Head of caudate nucleus (tissue), 42 donors: ENCODE measurements at regions not wholly inside any gene's neighbourhood (a gene's known extent, or its start where the extent isn't known, plus 50 kb on each side); places are given as distances from the start of the nearest gene placed in this dataset.
"Not testable (repeated sequence)": the region's sequence is repeated elsewhere in the genome, so short reads cannot be mapped to it uniquely, and the experiment has no call there.

Source experiments
- DNase-seq, 42 donors: peaks; one replicate each; pipeline versions ENCODE4 v3.0.0 to v3.0.0-alpha.2; 2020 to 2021; ENCODE audit warnings: mixed read lengths in 7 of 42
- intact Hi-C: fragments of 100-400 bp; cut with DNase I; formaldehyde crosslinking; loops from one replicate; pipeline ENCODE4 v1.15.0; 2022

DNA sequence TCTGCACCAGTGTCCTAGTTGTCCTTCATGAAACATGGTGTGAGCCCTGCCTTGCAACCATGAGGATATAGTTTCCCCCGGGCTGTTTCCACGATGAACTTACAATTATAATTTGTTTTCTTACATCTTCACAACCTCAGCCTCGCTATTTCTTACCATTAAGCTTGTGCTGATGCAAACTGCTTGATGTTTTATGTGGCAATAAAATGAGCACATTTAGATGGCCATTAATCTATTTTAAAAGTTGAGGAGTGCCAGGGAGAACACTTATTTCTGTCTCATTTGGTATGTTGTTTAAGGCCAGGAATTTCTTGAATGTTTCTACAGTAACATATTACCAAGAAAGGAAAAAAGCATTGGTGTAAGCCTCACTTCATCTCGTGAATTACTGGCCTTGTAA, 214.5 kb upstream of the SLC8A1 start:
- DNase-seq: no peak
- intact Hi-C loops: no loop called here

- DNase-seq: no peak
- intact Hi-C loops: no loop called here
These were observed 216.5 kb upstream of the SLC8A1 start for GRCh38 chr2:40668425-40668824.

GRCh38 chr2:40676134-40676790, 224.4 kb upstream of the SLC8A1 start:
- intact Hi-C loops, DNase-seq: not testable (repeated sequence)

- no peak for DNase-seq
- intact Hi-C loops: no loop called here
These were observed 228.7 kb upstream of the SLC8A1 start for GRCh38 chr2:40680547-40680946.

DNA sequence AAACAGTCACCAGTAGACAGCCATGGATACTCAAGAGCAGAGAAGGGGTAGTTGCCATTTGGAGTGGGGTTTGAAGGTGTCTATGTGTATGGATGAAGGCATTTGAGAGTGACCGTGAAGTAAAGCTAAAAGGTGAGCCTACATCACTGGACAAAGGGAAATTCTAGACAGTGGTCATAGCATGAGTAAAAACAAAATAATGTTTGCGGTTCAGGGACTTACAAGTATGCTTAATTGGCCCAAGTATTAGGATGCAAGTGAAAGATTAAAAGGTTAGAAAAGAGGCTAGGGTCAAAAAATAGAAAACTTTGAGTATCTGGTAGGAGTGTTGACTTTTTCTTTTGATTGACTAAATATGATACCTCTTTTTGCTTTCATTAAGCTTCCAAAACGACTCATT, 238.1 kb upstream of the SLC8A1 start:
- intact Hi-C loops: no loop called here
- no peak for DNase-seq

- intact Hi-C loops: no loop called here
These were observed 238.6 kb upstream of the SLC8A1 start for GRCh38 chr2:40690525-40690924.

DNA sequence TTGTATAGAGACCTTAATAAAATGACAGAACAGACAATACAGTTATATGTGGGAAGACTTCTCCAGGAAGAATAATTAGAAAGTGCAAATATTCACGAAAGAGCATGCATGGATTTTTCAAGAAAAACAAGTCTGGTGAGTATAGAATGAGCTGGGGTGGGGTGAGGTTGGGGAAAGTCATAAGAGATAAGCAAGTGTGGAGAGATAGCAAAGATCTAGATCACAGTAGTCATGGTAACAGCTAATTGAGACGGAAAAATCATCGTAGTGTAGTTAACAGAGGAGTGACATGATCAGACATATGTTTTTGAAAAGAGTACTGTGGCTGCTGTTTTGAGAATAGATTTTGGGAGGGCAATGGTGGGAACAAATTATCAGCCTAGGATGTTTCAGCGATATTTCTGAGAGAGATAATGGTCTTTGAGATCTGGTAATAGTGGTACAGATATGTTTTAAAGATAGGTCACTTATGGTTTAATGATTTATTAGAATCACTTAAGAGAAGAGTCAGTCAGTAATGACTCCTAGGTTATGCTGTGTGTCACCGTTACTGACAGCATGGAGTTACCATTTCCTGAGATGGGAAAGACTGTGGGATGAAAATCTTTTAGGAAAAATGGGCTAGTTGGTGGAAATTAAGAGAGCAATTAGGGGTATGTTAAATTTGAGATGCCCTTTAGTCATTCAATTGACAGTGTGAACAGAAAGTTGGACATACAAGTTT, 248.5 kb upstream of the SLC8A1 start:
- intact Hi-C loops: no loop called here
- DNase-seq: no peak

More at GRCh38 chr2:40690525-40690924, 238.6 kb upstream of the SLC8A1 start:
- DNase-seq: peak in 1 of 42 donors; percentile 38

- DNase-seq, intact Hi-C loops: not testable (repeated sequence)
These were observed 260.5 kb upstream of the SLC8A1 start for GRCh38 chr2:40712197-40712894.

DNA sequence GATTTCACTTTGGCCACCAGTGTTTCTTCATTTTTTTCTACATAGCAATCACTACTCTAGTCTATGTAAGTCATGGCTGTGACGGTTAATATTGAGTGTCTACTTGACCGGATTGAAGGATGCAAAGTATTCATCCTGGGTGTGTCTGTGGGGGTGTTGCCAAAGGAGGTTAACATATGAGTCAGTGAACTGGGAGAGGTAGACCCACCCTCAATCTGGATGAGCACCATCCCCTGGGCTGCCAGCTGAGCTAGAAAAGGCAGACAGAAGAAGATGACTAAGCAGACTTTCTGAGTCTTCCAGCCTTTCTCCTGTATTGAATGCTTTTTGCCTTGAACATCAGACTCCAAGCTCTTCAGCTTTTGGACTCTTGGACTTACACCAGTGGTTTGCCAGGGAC, 265.0 kb upstream of the SLC8A1 start:
- intact Hi-C loops: no loop called here
- no peak for DNase-seq

DNA sequence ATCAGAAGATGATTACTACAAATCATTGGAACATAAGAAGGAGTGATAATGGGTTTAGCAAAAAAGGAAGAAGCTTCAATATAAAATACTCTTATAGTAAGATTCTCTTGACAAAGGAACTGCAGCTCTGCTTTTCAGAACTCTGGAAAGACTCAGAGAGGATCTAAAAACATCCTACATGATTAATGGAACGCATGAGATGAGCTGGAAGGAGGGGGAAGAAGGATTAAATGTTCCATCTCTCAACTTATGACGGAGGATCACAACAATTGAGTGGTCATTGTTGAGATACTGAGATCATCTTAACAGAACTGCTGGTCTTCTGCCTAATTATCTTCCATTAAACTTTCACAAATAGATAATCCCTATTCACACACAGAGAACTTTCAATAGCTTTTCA, 267.5 kb upstream of the SLC8A1 start:
- intact Hi-C loops: no loop called here
- DNase-seq: no peak

DNA sequence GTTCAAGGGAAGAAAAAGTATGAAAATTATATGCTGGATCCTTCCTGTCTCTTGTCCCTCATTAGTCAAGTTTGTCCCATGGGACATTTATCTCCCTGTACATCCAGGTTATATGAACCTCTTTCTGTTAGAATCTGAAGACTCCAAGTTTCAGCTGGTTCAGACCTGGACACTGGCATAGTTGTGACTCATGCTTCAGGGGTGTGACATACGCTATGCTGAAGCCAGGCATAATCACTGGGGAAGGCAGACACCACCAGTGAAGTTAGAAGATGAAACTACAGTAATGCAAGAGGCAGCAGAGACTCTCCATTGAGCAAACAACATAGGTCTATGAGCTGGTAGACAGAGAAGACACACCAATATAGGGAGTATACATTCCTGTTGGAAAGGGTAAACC, 269.7 kb upstream of the SLC8A1 start:
- no peak for DNase-seq
- intact Hi-C loops: no loop called here

DNA sequence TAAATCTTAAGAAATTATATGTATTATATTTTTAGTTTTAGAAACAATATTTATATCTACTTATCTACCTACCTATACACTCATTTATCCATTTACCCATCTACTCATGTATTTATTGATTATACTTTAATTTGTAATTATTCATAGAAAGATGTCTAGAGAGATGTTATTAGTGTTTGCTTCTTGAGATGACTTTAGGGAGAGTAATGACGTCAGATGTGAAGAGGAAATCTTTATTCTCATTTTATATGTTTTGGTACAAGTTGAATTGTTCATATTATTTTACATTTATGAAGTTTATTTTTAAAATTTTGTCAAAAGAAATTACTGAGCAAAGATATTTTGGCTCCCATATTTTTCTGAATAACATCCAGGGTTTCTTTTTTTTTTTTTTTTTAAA, 271.3 kb upstream of the SLC8A1 start:
- DNase-seq: no peak
- intact Hi-C loops: no loop called here

- intact Hi-C loops: no loop called here
- no peak for DNase-seq
These were observed 273.1 kb upstream of the SLC8A1 start for GRCh38 chr2:40725040-40725439.

DNA sequence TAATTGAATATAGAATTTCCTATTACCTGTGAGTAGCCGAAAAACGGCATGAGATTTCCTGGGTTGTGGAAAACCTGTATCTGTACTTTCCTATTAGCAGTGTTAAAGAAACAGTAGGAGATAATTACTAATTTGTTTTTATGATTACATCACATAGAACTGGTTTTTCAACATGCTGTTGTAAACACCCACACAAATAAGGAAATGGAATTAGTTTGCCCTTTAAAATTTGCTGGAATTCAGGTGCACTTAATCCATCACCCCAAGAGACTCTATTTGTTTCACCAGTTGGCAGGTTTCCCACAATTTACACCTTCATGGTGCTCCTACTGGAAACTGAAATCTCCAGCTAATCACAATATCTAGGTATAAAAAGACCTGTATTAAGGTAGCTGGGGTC, 274.1 kb upstream of the SLC8A1 start:
- intact Hi-C loops: no loop called here
- DNase-seq: no peak

- intact Hi-C loops: no loop called here
- DNase-seq: no peak
These were observed 282.9 kb upstream of the SLC8A1 start for GRCh38 chr2:40734797-40735196.

GRCh38 chr2:40737180-40737579, 285.3 kb upstream of the SLC8A1 start:
- DNase-seq: no peak

GRCh38 chr2:40740419-40740818, 288.5 kb upstream of the SLC8A1 start:
- intact Hi-C loops: no loop called here

More at GRCh38 chr2:40737180-40737579, 285.3 kb upstream of the SLC8A1 start:
- intact Hi-C loops: no loop called here

GRCh38 chr2:40741532-40741931, 289.6 kb upstream of the SLC8A1 start:
- DNase-seq: no peak
- intact Hi-C loops: no loop called here

More at GRCh38 chr2:40740419-40740818, 288.5 kb upstream of the SLC8A1 start:
- DNase-seq: no peak

DNA sequence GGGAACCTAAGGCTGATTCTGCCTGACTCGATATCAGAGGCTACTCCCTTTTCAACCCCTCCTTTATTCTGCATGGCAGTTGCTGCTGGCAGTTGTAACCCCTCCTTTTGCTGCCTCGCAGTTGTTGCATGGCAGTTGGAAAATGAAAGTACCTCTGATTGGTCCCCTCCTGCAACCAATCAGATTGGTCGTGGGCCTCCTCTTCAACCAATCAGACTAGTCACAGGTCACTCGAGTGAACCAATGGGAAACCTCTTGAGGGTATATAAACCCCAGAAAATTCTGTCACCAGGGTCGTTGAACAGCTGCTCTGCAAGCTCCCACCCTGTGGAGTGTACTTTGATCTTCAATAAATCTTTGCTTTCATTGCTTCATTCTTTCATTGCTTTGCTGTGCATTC, 294.3 kb upstream of the SLC8A1 start:
- intact Hi-C loops: no loop called here
- DNase-seq: no peak

GRCh38 chr2:40751981-40752380, 300.1 kb upstream of the SLC8A1 start:
- no peak for DNase-seq
- intact Hi-C loops: no loop called here
